Endodermal cell (in vitro differentiated cells): ENCODE measurements at regions not wholly inside any gene's neighbourhood (a gene's known extent, or its start where the extent isn't known, plus 50 kb on each side); places are given as distances from the start of the nearest gene placed in this dataset.

Source experiments
- DNase-seq: peaks from one replicate; pipeline ENCODE4 v3.0.0-alpha.2; 2017
- H3K27ac ChIP-seq: 2 replicates; pipeline ENCODE4 v1.5.1; 2013; ENCODE audit warnings: mild to moderate bottlenecking, low read depth, low read length, moderate library complexity
- H3K27me3 ChIP-seq: 2 replicates; pipeline ENCODE4 v1.6.1; 2013; ENCODE audit warnings: mild to moderate bottlenecking, low read length, moderate library complexity; ENCODE audit not compliant: insufficient read depth, control insufficient read depth, poor library complexity, severe bottlenecking
- H3K36me3 ChIP-seq: 2 replicates; pipeline ENCODE4 v1.7.0; 2013; ENCODE audit warnings: mild to moderate bottlenecking, low read length, moderate library complexity; ENCODE audit not compliant: control insufficient read depth, insufficient read depth
- H3K4me1 ChIP-seq: one replicate; pipeline ENCODE4 v1.7.0; 2013; ENCODE audit warnings: low read length; ENCODE audit not compliant: control insufficient read depth, insufficient read depth
- H3K4me3 ChIP-seq: 2 replicates; pipeline ENCODE4 v1.5.1; 2013; ENCODE audit warnings: mild to moderate bottlenecking, low read length, moderate library complexity
- H3K9ac ChIP-seq: 2 replicates; pipeline ENCODE4 v1.6.1; 2013; ENCODE audit warnings: mild to moderate bottlenecking, low read length, moderate library complexity; ENCODE audit not compliant: poor library complexity, severe bottlenecking; ENCODE audit errors: extremely low read depth
- H3K9me3 ChIP-seq: 2 replicates; pipeline ENCODE4 v1.6.1; 2013; ENCODE audit warnings: mild to moderate bottlenecking, low read length, moderate library complexity; ENCODE audit not compliant: control insufficient read depth
- H3K27ac Mint-ChIP-seq: 2 replicates; pipeline ENCODE4 v1.8.0; 2020; ENCODE audit warnings: mixed read lengths
- H3K27me3 Mint-ChIP-seq: 2 replicates; pipeline ENCODE4 v1.8.0; 2021; ENCODE audit warnings: mild to moderate bottlenecking, mixed read lengths; ENCODE audit not compliant: insufficient read depth
- H3K36me3 Mint-ChIP-seq: 2 replicates; pipeline ENCODE4 v1.8.0; 2020; ENCODE audit warnings: low read depth, mixed read lengths
- H3K4me1 Mint-ChIP-seq: 2 replicates; pipeline ENCODE4 v1.8.0; 2020; ENCODE audit warnings: mixed read lengths
- H3K4me3 Mint-ChIP-seq: 2 replicates; pipeline ENCODE4 v1.8.0; 2020; ENCODE audit warnings: mild to moderate bottlenecking, moderate library complexity, mixed read lengths
- H3K9me3 Mint-ChIP-seq: 2 replicates; pipeline ENCODE4 v1.8.0; 2020; ENCODE audit warnings: mild to moderate bottlenecking, mixed read lengths
- WGBS, 2 experiments: methylation state at CpG; one replicate each; pipeline versions ENCODE4 v1.1.5 to v1.1.7; 2013; ENCODE audit warnings: missing lambda C conversion rate in 2 of 2, mixed read lengths in 1 of 2; ENCODE audit not compliant: insufficient coverage in 1 of 2, insufficient read length in 1 of 2; 5-methylcytosine and 5-hydroxymethylcytosine counted together
- TF ChIP-seq, protein P1 (sequence below): fragments of 200-600 bp; sonication (generic); conservative IDR thresholded peaks from 2 replicates; pipeline ENCODE4 v1.5.0; 2021; ENCODE audit warnings: antibody characterized with exemption, mild to moderate bottlenecking

DNA sequence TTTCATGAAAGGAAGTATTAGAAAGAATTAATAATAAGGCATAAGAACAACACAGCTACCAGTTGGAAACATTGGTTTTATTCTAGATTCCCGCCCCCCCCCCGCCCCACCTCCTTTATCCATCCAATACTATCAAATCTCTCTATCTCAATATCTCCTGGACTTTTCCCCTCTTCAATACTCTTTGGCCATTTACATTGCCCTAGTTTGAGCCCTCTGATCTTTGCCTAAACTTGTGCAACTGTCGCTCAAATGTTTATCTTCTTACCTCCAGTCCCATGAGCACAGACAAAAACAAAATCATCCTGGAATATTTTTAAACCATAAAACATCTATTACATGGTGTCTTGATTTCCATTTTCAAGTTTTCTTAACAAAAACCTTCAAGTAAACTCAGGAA lies 488.2 kb downstream of the KLHL13 start:
- no peaks in the 10 kb centered on the region for H3K9me3 ChIP-seq
- H3K27ac Mint-ChIP-seq = no peak overlapping the region
- H3K4me3 ChIP-seq = no peak overlapping the region
- 74% methylated on average over 3 of the region's 3 CpGs; no CpG with 5 or more reads in 1 of the 2 experiments for WGBS, 2 experiments
- no peak overlapping the region for H3K4me3 Mint-ChIP-seq
- no peaks in the 10 kb centered on the region for H3K4me1 ChIP-seq
- H3K36me3 Mint-ChIP-seq = no peaks in the 10 kb centered on the region
- H3K9ac ChIP-seq = no peak overlapping the region
- H3K36me3 ChIP-seq = no peaks in the 10 kb centered on the region
- no peaks in the 10 kb centered on the region for H3K27me3 Mint-ChIP-seq
- H3K9me3 Mint-ChIP-seq = peaks cover 38% of the 10 kb centered on the region
- no peak for DNase-seq
- no peaks in the 10 kb centered on the region for H3K4me1 Mint-ChIP-seq
- no peak overlapping the region for H3K27ac ChIP-seq
- no peaks in the 10 kb centered on the region for H3K27me3 ChIP-seq
- TF ChIP-seq, protein P1, sequence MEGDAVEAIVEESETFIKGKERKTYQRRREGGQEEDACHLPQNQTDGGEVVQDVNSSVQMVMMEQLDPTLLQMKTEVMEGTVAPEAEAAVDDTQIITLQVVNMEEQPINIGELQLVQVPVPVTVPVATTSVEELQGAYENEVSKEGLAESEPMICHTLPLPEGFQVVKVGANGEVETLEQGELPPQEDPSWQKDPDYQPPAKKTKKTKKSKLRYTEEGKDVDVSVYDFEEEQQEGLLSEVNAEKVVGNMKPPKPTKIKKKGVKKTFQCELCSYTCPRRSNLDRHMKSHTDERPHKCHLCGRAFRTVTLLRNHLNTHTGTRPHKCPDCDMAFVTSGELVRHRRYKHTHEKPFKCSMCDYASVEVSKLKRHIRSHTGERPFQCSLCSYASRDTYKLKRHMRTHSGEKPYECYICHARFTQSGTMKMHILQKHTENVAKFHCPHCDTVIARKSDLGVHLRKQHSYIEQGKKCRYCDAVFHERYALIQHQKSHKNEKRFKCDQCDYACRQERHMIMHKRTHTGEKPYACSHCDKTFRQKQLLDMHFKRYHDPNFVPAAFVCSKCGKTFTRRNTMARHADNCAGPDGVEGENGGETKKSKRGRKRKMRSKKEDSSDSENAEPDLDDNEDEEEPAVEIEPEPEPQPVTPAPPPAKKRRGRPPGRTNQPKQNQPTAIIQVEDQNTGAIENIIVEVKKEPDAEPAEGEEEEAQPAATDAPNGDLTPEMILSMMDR = no peak

DNA sequence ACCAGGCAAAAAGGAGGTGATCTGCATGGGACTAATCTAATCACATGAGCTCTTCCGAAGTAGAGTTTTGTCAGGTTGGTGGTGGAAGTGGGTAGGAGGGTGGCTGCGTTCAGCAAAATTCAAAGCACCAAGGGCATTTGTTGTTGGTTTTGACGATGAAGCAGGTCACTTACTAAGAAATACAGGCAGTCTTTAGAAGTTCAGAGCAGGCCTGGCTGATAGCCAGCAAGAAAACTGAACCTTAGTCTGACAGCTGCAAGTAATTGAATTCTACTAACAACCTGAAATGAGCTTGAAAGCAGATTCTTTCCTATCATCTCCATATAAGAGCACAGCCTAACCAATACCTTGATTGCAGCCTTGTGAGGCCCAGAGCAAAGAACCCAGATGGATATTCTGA lies 505.8 kb downstream of the KLHL13 start:
- Histone ChIP-seq H3K27ac (no peak overlapping the region), H3K9ac (no peak overlapping the region), H3K27me3 (no peaks in the 10 kb centered on the region), H3K9me3 (no peaks in the 10 kb centered on the region), H3K36me3 (no peaks in the 10 kb centered on the region), H3K4me3 (no peak overlapping the region), H3K4me1 (no peaks in the 10 kb centered on the region)
- TF ChIP-seq, protein P1 = no peak
- H3K27ac Mint-ChIP-seq = no peak overlapping the region
- no peaks in the 10 kb centered on the region for H3K4me1 Mint-ChIP-seq
- WGBS, 2 experiments = 89% methylated on average over 3 of the region's 3 CpGs; no CpG with 5 or more reads in 1 of the 2 experiments
- no peaks in the 10 kb centered on the region for H3K36me3 Mint-ChIP-seq
- H3K4me3 Mint-ChIP-seq = no peak overlapping the region
- H3K9me3 Mint-ChIP-seq = peaks cover 19% of the 10 kb centered on the region
- DNase-seq = no peak
- H3K27me3 Mint-ChIP-seq = no peaks in the 10 kb centered on the region

DNA sequence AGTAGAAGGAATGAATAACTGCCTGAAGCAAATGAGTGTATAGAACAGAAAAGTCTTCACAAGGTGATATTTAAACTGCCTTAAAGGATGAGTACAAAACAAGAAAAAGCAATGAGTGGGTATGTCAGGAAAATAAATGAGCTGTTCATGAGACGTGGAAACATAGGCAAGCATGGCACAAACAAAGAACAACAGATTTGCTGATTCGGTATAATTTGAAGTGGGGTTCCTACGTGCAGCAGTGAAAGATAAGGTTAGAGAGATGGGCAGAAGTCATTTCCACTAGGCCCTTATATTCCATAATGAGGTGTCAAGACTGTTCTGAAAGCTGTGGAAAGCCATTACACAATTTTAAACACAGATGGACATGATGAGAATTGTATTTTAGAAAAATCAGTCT lies 506.6 kb downstream of the KLHL13 start:
- H3K27me3 Mint-ChIP-seq = no peaks in the 10 kb centered on the region
- Histone ChIP-seq H3K27ac (no peak overlapping the region), H3K4me3 (no peak overlapping the region), H3K4me1 (no peaks in the 10 kb centered on the region), H3K9me3 (no peaks in the 10 kb centered on the region), H3K27me3 (no peaks in the 10 kb centered on the region), H3K9ac (no peak overlapping the region), H3K36me3 (no peaks in the 10 kb centered on the region)
- no peak overlapping the region for H3K27ac Mint-ChIP-seq
- 94 to 100% methylated on average over 1 to 3 of the region's 3 CpGs for WGBS, 2 experiments
- no peaks in the 10 kb centered on the region for H3K36me3 Mint-ChIP-seq
- H3K9me3 Mint-ChIP-seq = peaks cover 20% of the 10 kb centered on the region
- H3K4me3 Mint-ChIP-seq = no peak overlapping the region
- no peak for DNase-seq
- TF ChIP-seq, protein P1 = no peak
- no peaks in the 10 kb centered on the region for H3K4me1 Mint-ChIP-seq
